Suprapubic skin (tissue), 4 donors: ENCODE measurements at regions not wholly inside any gene's neighbourhood (a gene's known extent, or its start where the extent isn't known, plus 50 kb on each side); places are given as distances from the start of the nearest gene placed in this dataset.

ENCODE experiments used
- DNase-seq, 2 donors: peaks; one replicate each; pipeline ENCODE4 v3.0.0-alpha.2; 2019; ENCODE audit warnings: low spot score in 2 of 2
- H3K27ac ChIP-seq: fragments of 200-600 bp; sonication (generic); one replicate; pipeline ENCODE4 v1.5.1; 2019
- H3K27me3 ChIP-seq: fragments of 200-600 bp; sonication (generic); one replicate; pipeline ENCODE4 v1.5.1; 2019
- H3K36me3 ChIP-seq: fragments of 200-600 bp; sonication (generic); one replicate; pipeline ENCODE4 v1.5.1; 2019
- H3K4me1 ChIP-seq: fragments of 200-600 bp; sonication (generic); one replicate; pipeline ENCODE4 v1.5.1; 2019
- H3K4me3 ChIP-seq: fragments of 200-600 bp; sonication (generic); one replicate; pipeline ENCODE4 v1.5.1; 2019; ENCODE audit warnings: mild to moderate bottlenecking
- H3K9me3 ChIP-seq: fragments of 200-600 bp; sonication (generic); one replicate; pipeline ENCODE4 v1.5.1; 2019
- EP300 ChIP-seq: sonication (generic); formaldehyde crosslinking; IDR thresholded peaks from one replicate; pipeline ENCODE4 v1.6.1; 2017; ENCODE audit warnings: antibody characterized with exemption
- POLR2A ChIP-seq, 2 donors: fragments of 450-650 bp; IDR thresholded peaks; one replicate each; pipeline ENCODE4 v1.6.1; 2017; ENCODE audit warnings: antibody characterized with exemption in 2 of 2, mild to moderate bottlenecking in 2 of 2, moderate library complexity in 2 of 2
- POLR2AphosphoS5 ChIP-seq, 3 donors: sonication (generic); formaldehyde crosslinking; IDR thresholded peaks; one replicate each; pipeline ENCODE4 v1.6.1; 2017; ENCODE audit warnings: antibody characterized with exemption in 3 of 3
- WGBS: methylation state at CpG from one replicate; pipeline ENCODE4 v1.1.5; 2018; 5-methylcytosine and 5-hydroxymethylcytosine counted together
- TF ChIP-seq, protein P1 (sequence below), 2 donors: fragments of 200-600 bp in 1 of 2; fragments of 450-650 bp in 1 of 2; sonication (generic) in 1 of 2; IDR thresholded peaks; one replicate each; pipeline ENCODE4 v1.5.1; 2016 to 2019; ENCODE audit warnings: antibody characterized with exemption in 2 of 2, mild to moderate bottlenecking in 1 of 2, moderate library complexity in 1 of 2

DNA sequence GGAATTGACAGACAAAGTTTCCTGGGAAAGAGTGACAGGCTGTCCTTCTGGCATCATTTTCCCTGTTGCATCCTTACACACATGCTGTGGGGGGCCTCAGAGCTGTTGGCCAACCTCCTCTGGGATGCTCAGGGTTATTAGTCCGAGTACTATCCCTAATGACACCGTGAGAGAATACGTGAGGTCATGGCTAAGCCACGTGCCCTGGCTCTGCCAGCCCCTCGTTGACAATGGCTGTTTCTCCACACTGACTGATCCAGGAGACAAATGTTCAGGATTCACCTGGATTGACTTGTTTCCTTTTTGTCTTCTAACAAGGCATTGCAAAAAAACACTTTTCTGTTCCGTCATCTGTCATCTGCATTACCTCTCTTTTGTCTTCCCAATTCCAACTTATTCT is 604.6 kb downstream of the TFAP2A start:
- Histone ChIP-seq H3K27ac (no peak overlapping the region), H3K36me3 (no peaks in the 10 kb centered on the region), H3K4me3 (no peak overlapping the region), H3K4me1 (no peaks in the 10 kb centered on the region), H3K9me3 (no peaks in the 10 kb centered on the region), H3K27me3 (no peaks in the 10 kb centered on the region)
- 89% methylated on average over 6 of the region's 6 CpGs for WGBS
- no peak for DNase-seq
- TF ChIP-seq EP300 (no peak), POLR2AphosphoS5 (IDR thresholded peaks at IDR 0.05) (no peak), POLR2A (IDR thresholded peaks at IDR 0.05) (no peak)
- TF ChIP-seq, protein P1, sequence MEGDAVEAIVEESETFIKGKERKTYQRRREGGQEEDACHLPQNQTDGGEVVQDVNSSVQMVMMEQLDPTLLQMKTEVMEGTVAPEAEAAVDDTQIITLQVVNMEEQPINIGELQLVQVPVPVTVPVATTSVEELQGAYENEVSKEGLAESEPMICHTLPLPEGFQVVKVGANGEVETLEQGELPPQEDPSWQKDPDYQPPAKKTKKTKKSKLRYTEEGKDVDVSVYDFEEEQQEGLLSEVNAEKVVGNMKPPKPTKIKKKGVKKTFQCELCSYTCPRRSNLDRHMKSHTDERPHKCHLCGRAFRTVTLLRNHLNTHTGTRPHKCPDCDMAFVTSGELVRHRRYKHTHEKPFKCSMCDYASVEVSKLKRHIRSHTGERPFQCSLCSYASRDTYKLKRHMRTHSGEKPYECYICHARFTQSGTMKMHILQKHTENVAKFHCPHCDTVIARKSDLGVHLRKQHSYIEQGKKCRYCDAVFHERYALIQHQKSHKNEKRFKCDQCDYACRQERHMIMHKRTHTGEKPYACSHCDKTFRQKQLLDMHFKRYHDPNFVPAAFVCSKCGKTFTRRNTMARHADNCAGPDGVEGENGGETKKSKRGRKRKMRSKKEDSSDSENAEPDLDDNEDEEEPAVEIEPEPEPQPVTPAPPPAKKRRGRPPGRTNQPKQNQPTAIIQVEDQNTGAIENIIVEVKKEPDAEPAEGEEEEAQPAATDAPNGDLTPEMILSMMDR (IDR thresholded peaks at IDR 0.05) = no peak

DNA sequence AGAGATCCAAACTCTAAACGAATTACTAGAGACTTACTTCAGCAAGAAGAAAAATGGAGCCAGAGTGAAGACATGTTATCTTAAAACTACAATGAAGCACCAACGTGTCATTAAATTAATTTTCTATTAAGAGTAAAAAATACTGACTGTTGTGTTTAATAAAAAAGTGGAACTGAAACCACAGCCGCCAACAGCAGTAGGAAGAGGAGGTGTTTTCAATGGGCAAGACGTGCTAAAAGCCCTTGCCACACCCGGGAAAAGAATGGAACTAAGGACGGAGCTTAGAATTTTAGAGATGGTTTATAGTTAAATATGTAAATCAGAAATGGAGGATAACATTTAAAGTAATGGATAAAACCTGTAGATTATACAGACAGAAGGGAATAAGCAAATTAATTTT is 608.7 kb downstream of the TFAP2A start:
- Histone ChIP-seq H3K4me3 (no peak overlapping the region), H3K27ac (no peak overlapping the region), H3K4me1 (no peaks in the 10 kb centered on the region), H3K36me3 (no peaks in the 10 kb centered on the region), H3K9me3 (no peaks in the 10 kb centered on the region), H3K27me3 (no peaks in the 10 kb centered on the region)
- 77% methylated on average over 6 of the region's 6 CpGs for WGBS
- no peak for DNase-seq
- TF ChIP-seq EP300 (no peak), POLR2AphosphoS5 (IDR thresholded peaks at IDR 0.05) (no peak), POLR2A (IDR thresholded peaks at IDR 0.05) (no peak)
- TF ChIP-seq, protein P1 (IDR thresholded peaks at IDR 0.05) = no peak

DNA sequence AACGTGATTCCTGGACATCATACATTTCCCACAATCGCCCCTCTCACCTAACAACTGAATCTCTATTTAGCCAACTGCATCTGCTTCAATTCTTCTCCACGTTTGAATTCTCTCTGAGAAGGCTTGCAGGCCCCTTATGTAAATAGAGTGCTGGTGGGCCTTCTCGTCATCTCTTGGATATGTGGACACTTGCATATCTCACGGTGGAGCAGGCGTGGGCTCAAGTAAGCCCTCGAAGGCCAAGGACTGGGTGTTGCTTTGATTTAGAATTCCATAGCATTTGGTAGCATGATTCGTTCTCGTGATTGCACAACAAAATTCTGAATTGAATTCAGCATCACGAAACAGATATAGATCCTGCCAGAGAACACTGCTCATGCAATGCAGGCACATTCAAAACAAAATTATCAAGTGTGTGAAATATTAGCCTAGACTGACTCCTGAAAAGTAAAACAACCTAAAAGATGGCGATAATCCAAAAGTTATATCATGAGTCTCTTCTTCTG is 613.6 kb downstream of the TFAP2A start:
- 66% methylated on average over 11 of the region's 11 CpGs for WGBS
- no peak for DNase-seq
- Histone ChIP-seq H3K4me3 (no peak overlapping the region), H3K27ac (no peak overlapping the region), H3K27me3 (no peaks in the 10 kb centered on the region), H3K9me3 (no peaks in the 10 kb centered on the region), H3K36me3 (no peaks in the 10 kb centered on the region), H3K4me1 (no peaks in the 10 kb centered on the region)
- TF ChIP-seq EP300 (no peak), POLR2A (IDR thresholded peaks at IDR 0.05) (no peak)
- TF ChIP-seq, protein P1 (IDR thresholded peaks at IDR 0.05) = no peak

DNA sequence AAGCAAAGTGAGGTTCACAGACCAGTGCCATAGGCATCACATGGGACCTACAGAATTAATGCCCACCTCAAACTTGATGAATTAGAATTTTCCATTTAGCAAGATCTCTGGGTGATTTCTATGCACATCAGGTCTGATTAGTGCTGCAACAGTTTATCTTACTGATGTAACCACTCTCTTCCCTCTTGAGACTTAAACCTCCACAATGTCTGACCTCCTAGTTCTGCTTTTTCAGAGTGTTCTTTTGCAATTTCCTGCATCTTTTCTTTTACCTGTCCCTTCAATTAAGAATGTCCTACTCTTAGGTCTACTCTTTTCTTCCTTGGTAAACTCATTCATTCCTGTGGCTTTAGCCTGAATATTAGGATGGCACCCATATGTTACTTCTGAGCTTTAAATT is 615.3 kb downstream of the TFAP2A start:
- no peak for TF ChIP-seq EP300
- TF ChIP-seq POLR2A (IDR thresholded peaks at IDR 0.05) = no peak
- TF ChIP-seq POLR2AphosphoS5 (IDR thresholded peaks at IDR 0.05) = no peak
- TF ChIP-seq, protein P1 (IDR thresholded peaks at IDR 0.05) = no peak
- Histone ChIP-seq H3K9me3 (no peaks in the 10 kb centered on the region), H3K4me1 (no peaks in the 10 kb centered on the region), H3K27ac (no peak overlapping the region), H3K36me3 (no peaks in the 10 kb centered on the region), H3K27me3 (no peaks in the 10 kb centered on the region), H3K4me3 (no peak overlapping the region)
- DNase-seq = no peak

DNA sequence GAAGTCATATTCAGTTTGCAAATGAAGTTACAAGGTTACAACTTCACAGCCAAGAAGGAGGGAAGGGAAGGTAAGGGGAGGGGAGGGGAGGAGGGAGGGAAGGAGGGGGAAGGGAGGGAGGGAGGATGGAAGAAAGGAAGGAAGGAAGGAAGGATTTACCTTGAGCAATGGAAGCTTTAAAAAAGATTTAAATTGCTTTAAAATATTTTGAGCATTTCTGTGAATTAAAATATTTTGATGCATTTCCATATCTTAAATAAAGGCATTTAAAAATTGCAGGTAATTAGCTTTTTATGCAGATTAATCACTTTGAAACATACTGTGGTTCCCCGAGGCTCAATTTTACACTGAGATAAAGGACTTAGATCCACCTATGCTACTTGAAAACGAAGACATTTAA is 618.0 kb downstream of the TFAP2A start:
- WGBS = 45% methylated on average over 2 of the region's 2 CpGs
- no peaks in the 10 kb centered on the region for H3K9me3 ChIP-seq
- H3K4me1 ChIP-seq = no peaks in the 10 kb centered on the region
- no peaks in the 10 kb centered on the region for H3K27me3 ChIP-seq
- H3K36me3 ChIP-seq = no peaks in the 10 kb centered on the region
- no peak overlapping the region for H3K4me3 ChIP-seq
- no peak overlapping the region for H3K27ac ChIP-seq
- TF ChIP-seq POLR2AphosphoS5 (IDR thresholded peaks at IDR 0.05) = no peak
- no peak for DNase-seq

DNA sequence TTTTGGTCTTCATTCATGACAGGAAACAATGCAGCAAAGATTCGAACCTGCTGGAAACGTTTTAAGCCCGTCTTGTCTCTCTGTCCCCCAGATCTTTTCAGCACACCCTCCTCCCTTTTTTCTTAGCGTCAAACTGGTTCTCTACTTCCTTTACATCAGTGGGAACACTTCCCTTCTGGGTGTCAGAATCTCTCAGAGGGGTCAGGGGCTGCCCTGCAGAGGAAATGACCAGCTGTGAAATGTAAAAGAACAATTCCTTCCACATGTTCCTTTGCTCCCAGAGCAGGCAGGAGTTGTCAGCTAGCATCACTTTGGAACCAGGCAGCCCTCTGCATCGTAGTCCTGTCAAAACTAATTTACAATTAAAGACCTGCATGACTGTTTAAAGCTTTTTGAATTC is 619.0 kb downstream of the TFAP2A start:
- Histone ChIP-seq H3K4me3 (no peak overlapping the region), H3K27me3 (no peaks in the 10 kb centered on the region), H3K27ac (no peak overlapping the region), H3K36me3 (no peaks in the 10 kb centered on the region), H3K9me3 (no peaks in the 10 kb centered on the region), H3K4me1 (no peaks in the 10 kb centered on the region)
- TF ChIP-seq POLR2A (IDR thresholded peaks at IDR 0.05) (no peak), POLR2AphosphoS5 (IDR thresholded peaks at IDR 0.05) (no peak), EP300 (no peak)
- TF ChIP-seq, protein P1 (IDR thresholded peaks at IDR 0.05) = no peak
- 53% methylated on average over 5 of the region's 5 CpGs for WGBS
- DNase-seq = no peak
